OCI-LY3 (cell line): ENCODE measurements at regions not wholly inside any gene's neighbourhood (a gene's known extent, or its start where the extent isn't known, plus 50 kb on each side); places are given as distances from the start of the nearest gene placed in this dataset.
"Not testable (repeated sequence)": the region's sequence is repeated elsewhere in the genome, so short reads cannot be mapped to it uniquely, and the experiment has no call there.

Experiments
- H2AFZ ChIP-seq: fragments of 200-600, 300-600 bp; shearing (Covaris generic); 2 replicates; pipeline ENCODE4 v1.6.0; 2014; ENCODE audit warnings: antibody characterized with exemption, low read depth, low read length
- H3K27ac ChIP-seq: fragments of 200-600, 300-600 bp; sonication (generic); 2 replicates; pipeline ENCODE4 v1.5.1; 2014; ENCODE audit warnings: mild to moderate bottlenecking, low read length, moderate library complexity, mixed read lengths
- H3K27me3 ChIP-seq: fragments of 200-600, 300-600 bp; sonication (generic); 2 replicates; pipeline ENCODE4 v1.6.1; 2014; ENCODE audit warnings: low read depth, low read length, mixed read lengths
- H3K36me3 ChIP-seq: fragments of 200-600, 300-600 bp; sonication (generic); replicated peaks from 2 replicates; pipeline ENCODE3; 2014; ENCODE audit warnings: low read depth, low read length, mixed read lengths
- H3K4me1 ChIP-seq: fragments of 300-600, 200-600 bp; sonication (generic); 2 replicates; pipeline ENCODE4 v1.6.1; 2014; ENCODE audit warnings: low read length, mixed read lengths
- H3K4me2 ChIP-seq: fragments of 200-600, 300-600 bp; sonication (generic); 2 replicates; pipeline ENCODE4 v1.6.1; 2014; ENCODE audit warnings: low read length, mixed read lengths
- H3K4me3 ChIP-seq: fragments of 300-600, 200-600 bp; sonication (generic); 2 replicates; pipeline ENCODE4 v1.5.1; 2014; ENCODE audit warnings: antibody characterized with exemption, mild to moderate bottlenecking, low read length, moderate library complexity
- H3K79me2 ChIP-seq: fragments of 300-600, 200-600 bp; shearing (Covaris generic); 2 replicates; pipeline ENCODE4 v1.6.1; 2014; ENCODE audit warnings: mild to moderate bottlenecking, low read length, mixed read lengths
- H3K9ac ChIP-seq: fragments of 300-600, 200-600 bp; shearing (Covaris generic); 2 replicates; pipeline ENCODE4 v1.6.0; 2014; ENCODE audit warnings: mild to moderate bottlenecking, low read length, moderate library complexity
- H3K9me3 ChIP-seq: fragments of 200-600, 300-600 bp; shearing (Covaris generic); 2 replicates; pipeline ENCODE4 v1.6.1; 2014; ENCODE audit warnings: low read length, mixed read lengths; ENCODE audit not compliant: insufficient read depth
- H4K20me1 ChIP-seq: fragments of 200-600, 300-600 bp; sonication (generic); 2 replicates; pipeline ENCODE4 v1.6.1; 2016; ENCODE audit warnings: low read length, mixed read lengths; ENCODE audit not compliant: insufficient read depth
- EZH2phosphoT487 ChIP-seq: fragments of 200-600 bp; shearing (Covaris generic); IDR thresholded peaks from 2 replicates; pipeline ENCODE4 v1.6.1; 2018; ENCODE audit warnings: antibody characterized with exemption, mixed run types, low read depth
- TF ChIP-seq, protein P1 (sequence below): fragments of 200-600, 300-600 bp; sonication (generic); IDR thresholded peaks from 2 replicates; pipeline ENCODE4 v1.5.1; 2014; ENCODE audit warnings: antibody characterized with exemption, low read length, low read depth

DNA sequence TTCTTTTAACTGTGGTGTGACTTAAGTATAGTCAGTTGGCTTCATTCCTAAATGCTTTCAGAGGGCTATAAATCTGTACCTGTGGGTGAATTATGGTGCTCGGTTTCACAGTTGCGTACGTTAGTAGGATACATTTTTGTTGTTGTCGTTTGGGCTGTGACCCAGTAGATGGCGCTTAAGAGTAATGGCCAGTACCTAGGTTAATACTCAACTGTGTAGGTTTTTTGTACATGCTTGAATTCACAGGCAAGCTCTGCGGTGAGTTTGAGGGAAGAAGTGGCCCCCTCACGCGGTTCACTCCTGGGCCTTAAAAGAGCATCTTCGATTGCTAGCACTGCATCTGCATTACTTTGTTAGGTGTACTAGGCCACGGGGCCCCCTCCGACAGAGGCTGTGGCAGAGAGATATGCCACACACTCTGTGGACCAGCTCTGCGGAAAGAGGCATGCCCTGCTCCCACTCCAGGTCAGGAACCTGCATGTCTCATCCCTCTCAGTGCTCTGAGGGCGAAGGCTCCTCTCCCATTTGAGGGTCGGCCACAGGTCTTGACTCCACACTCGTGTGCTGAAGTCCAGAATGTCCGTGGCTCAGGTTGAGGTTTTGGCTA is 224.6 kb upstream of the TBL1Y start:
- H3K9me3 ChIP-seq, H4K20me1 ChIP-seq, H3K36me3 ChIP-seq, H3K4me3 ChIP-seq, H2AFZ ChIP-seq, H3K27ac ChIP-seq, H3K79me2 ChIP-seq, H3K9ac ChIP-seq, H3K4me2 ChIP-seq, H3K27me3 ChIP-seq, H3K4me1 ChIP-seq: not testable (repeated sequence)

GRCh38 chrY:6701558-6702161 is 208.8 kb upstream of the TBL1Y start:
- H3K4me3 ChIP-seq, H3K4me1 ChIP-seq, H3K79me2 ChIP-seq, H3K27me3 ChIP-seq, H2AFZ ChIP-seq, H3K9ac ChIP-seq, H3K9me3 ChIP-seq, H4K20me1 ChIP-seq, H3K27ac ChIP-seq, H3K4me2 ChIP-seq, H3K36me3 ChIP-seq: not testable (repeated sequence)

DNA sequence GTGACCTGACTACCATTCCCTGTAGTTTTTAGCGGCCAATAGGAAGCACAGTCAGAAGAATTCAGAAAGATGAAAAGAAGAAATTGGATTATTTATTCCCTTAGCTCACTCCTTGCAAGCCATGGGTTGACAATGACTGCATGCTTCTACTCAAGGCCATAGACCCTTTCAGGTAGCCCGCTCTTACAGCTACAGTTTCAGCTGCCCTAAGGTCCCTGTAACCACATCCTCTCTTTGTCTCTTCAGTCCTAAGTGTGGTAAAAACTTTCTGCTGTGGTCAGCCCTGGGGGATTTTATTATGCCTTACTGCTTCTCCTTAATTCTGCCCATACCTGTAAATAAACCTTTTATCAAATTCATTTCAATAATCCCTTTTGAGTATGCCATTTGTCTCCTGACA is 189.1 kb upstream of the TBL1Y start:
- not testable (repeated sequence) for H3K79me2 ChIP-seq, H3K27ac ChIP-seq, H3K27me3 ChIP-seq, H2AFZ ChIP-seq, H3K36me3 ChIP-seq, H3K9me3 ChIP-seq, H3K9ac ChIP-seq, H3K4me3 ChIP-seq, H3K4me1 ChIP-seq, H3K4me2 ChIP-seq, H4K20me1 ChIP-seq

DNA sequence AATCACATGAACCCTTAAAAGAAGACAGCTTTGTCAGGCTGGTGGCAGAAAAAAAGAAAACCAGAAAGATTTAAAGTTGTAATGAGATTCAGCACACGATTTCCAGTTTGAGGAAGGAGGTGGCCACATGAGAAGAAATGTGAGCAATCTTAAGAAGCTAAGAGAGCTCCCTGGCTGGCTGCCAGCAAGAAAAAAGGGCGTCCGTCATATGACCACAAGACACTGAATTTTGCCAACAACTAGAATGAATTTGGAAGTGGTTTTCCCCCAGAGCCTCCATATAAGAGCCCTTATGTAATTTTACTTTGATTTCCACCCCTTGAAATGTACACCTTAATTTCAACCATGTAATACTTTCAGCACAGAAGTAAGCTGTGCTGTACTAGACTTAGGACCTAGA is 163.3 kb upstream of the TBL1Y start:
- H3K9ac ChIP-seq, H4K20me1 ChIP-seq, H3K79me2 ChIP-seq, H3K4me3 ChIP-seq, H3K4me2 ChIP-seq, H3K4me1 ChIP-seq, H3K27me3 ChIP-seq, H2AFZ ChIP-seq, H3K36me3 ChIP-seq, H3K9me3 ChIP-seq, H3K27ac ChIP-seq: not testable (repeated sequence)

DNA sequence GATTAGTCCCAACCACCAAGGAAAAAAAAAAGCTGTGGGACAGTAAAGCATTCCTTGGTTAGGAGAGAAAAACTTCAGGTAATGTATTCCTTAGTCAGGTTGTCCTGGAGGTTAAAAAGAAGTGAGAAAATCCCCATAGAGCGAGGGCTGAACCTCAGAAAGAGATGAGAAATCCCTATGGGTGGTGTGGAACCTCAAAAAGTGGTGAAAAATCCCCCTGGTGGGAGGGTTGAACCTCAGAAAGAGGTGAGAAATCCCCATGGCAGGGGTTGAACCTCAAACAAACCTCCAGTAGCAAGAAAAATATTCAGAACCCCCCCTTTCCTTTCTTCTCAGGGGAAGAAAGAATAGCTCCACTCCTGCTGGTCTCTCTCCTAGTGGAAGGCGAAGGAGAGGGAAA is 128.2 kb upstream of the TBL1Y start:
- Histone ChIP-seq H3K9me3 (no peaks in the 10 kb centered on the region), H3K9ac (no peak overlapping the region), H3K79me2 (no peaks in the 10 kb centered on the region), H2AFZ (no peak overlapping the region), H3K4me2 (no peak overlapping the region), H3K27ac (no peak overlapping the region), H3K4me1 (no peaks in the 10 kb centered on the region), H3K36me3 (no peaks in the 10 kb centered on the region), H4K20me1 (no peaks in the 10 kb centered on the region), H3K4me3 (no peak overlapping the region), H3K27me3 (no peaks in the 10 kb centered on the region)
- TF ChIP-seq, protein P1, sequence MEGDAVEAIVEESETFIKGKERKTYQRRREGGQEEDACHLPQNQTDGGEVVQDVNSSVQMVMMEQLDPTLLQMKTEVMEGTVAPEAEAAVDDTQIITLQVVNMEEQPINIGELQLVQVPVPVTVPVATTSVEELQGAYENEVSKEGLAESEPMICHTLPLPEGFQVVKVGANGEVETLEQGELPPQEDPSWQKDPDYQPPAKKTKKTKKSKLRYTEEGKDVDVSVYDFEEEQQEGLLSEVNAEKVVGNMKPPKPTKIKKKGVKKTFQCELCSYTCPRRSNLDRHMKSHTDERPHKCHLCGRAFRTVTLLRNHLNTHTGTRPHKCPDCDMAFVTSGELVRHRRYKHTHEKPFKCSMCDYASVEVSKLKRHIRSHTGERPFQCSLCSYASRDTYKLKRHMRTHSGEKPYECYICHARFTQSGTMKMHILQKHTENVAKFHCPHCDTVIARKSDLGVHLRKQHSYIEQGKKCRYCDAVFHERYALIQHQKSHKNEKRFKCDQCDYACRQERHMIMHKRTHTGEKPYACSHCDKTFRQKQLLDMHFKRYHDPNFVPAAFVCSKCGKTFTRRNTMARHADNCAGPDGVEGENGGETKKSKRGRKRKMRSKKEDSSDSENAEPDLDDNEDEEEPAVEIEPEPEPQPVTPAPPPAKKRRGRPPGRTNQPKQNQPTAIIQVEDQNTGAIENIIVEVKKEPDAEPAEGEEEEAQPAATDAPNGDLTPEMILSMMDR = no peak
- no peak for TF ChIP-seq EZH2phosphoT487

GRCh38 chrY:6786960-6787359 is 123.5 kb upstream of the TBL1Y start:
- H3K9ac ChIP-seq = no peak overlapping the region
- no peaks in the 10 kb centered on the region for H4K20me1 ChIP-seq
- no peak overlapping the region for H2AFZ ChIP-seq
- H3K27me3 ChIP-seq = no peaks in the 10 kb centered on the region
- no peaks in the 10 kb centered on the region for H3K4me1 ChIP-seq
- H3K4me2 ChIP-seq = no peak overlapping the region
- no peaks in the 10 kb centered on the region for H3K79me2 ChIP-seq
- no peak overlapping the region for H3K4me3 ChIP-seq
- H3K9me3 ChIP-seq = no peaks in the 10 kb centered on the region
- TF ChIP-seq, protein P1 = no peak
- no peak for TF ChIP-seq EZH2phosphoT487
- no peaks in the 10 kb centered on the region for H3K36me3 ChIP-seq
- H3K27ac ChIP-seq = no peak overlapping the region
